Neural progenitor cell (in vitro differentiated cells): ENCODE measurements at regions not wholly inside any gene's neighbourhood (a gene's known extent, or its start where the extent isn't known, plus 50 kb on each side); places are given as distances from the start of the nearest gene placed in this dataset.

Experiments
- EZH2 ChIP-seq: fragments of 200-600 bp; sonication (generic); IDR thresholded peaks from 2 replicates; pipeline ENCODE4 v1.6.1; 2017; ENCODE audit warnings: antibody characterized with exemption, mild to moderate bottlenecking, moderate library complexity
- EZH2phosphoT487 ChIP-seq: fragments of 200-600 bp; sonication (generic); IDR thresholded peaks from 2 replicates; pipeline ENCODE4 v1.6.1; 2017; ENCODE audit warnings: antibody characterized with exemption
- TF ChIP-seq, protein P1 (sequence below): fragments of 200-600 bp; sonication (generic); IDR thresholded peaks from 2 replicates; pipeline ENCODE4 v1.5.1; 2017; ENCODE audit warnings: antibody characterized with exemption, mild to moderate bottlenecking

DNA sequence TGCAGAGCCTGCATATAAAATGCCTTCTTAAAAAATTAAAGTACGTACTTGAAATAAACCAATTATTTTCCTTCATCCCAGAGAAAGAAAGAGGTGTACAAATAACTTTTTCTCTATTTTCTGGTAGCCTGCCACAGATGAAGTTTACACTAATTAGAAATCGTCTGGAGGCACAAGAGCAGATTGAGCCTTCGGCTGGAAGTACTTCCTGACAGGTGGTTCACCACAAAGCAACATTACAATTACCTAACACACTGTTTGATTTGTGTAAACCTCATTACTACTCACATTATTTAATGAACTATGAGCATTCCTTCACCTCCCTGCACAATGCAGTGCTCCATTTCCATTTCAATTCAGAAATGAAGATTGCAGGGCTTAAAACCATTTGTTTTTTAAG, 856.1 kb downstream of the SI start:
- TF ChIP-seq, protein P1, sequence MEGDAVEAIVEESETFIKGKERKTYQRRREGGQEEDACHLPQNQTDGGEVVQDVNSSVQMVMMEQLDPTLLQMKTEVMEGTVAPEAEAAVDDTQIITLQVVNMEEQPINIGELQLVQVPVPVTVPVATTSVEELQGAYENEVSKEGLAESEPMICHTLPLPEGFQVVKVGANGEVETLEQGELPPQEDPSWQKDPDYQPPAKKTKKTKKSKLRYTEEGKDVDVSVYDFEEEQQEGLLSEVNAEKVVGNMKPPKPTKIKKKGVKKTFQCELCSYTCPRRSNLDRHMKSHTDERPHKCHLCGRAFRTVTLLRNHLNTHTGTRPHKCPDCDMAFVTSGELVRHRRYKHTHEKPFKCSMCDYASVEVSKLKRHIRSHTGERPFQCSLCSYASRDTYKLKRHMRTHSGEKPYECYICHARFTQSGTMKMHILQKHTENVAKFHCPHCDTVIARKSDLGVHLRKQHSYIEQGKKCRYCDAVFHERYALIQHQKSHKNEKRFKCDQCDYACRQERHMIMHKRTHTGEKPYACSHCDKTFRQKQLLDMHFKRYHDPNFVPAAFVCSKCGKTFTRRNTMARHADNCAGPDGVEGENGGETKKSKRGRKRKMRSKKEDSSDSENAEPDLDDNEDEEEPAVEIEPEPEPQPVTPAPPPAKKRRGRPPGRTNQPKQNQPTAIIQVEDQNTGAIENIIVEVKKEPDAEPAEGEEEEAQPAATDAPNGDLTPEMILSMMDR = no peak
- TF ChIP-seq EZH2phosphoT487 (no peak), EZH2 (no peak)
